GM18519 (cell line): ENCODE measurements at regions not wholly inside any gene's neighbourhood (a gene's known extent, or its start where the extent isn't known, plus 50 kb on each side); places are given as distances from the start of the nearest gene placed in this dataset.

ENCODE experiments used
- ATAC-seq: cut with Tn5 transposase; IDR thresholded peaks from one replicate; pipeline ENCODE4 v1.9.1; 2021; ENCODE audit warnings: mild to moderate bottlenecking, moderate library complexity; ENCODE audit not compliant: unreplicated experiment, low FRiP score

DNA sequence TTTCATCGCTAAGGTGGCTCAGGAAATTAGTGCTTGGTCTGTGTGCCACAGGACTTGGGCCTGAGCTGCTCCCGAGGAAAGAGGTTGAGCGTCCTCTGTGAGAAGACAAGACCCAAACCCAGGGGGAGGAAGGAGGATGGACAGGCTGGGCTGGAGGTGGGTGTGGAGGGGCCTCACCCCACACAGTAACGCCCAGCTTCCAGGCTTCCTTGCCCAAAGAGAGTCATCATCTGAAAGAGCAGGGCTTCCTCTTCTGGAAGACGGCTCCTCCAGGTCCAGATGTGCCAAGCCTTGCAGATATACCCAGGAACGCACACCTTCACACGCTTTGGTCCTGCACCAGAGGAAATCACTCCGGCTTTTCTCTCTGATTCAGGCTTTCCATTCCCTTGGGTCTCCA is 127.8 kb upstream of the MGMT start:
- no peak for ATAC-seq

DNA sequence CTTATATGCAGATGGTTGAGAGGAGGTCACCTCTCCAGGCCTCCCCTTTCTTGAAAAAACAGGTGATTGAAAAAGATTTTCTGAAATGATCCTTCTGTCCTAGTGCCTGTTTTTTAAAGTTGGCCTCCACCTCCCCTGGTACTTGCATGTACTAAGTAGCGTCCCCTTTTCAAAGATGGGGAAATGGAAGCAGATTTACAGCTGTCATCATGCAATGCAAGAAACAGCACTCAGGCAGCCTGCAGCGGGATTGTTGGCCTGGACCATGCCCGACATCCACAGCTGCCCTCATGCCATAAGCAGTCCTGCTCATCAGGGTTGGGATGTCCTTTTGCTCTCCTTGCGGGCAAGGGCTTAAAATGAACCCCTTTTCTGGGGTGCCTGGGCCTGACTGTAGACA is 127.2 kb upstream of the MGMT start:
- ATAC-seq: no peak

DNA sequence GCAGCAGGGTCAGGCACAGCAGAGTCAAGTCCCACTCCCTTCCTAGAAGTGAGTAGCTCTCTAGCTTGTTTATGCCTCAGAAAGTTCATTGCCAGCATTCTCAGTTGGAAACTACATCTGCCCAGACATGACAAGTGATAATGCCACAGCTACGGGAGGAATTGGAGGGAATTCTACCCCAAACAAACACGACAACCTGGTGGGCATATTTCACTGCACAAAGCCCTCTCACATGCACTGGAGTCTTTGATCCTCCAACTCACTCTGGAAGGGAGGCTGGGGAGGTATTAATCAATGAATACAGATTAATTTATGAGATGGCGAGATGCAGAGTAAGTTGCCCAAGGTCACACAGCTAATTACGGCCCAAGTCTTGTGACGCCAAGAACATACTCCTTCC is 126.0 kb upstream of the MGMT start:
- ATAC-seq: no peak

DNA sequence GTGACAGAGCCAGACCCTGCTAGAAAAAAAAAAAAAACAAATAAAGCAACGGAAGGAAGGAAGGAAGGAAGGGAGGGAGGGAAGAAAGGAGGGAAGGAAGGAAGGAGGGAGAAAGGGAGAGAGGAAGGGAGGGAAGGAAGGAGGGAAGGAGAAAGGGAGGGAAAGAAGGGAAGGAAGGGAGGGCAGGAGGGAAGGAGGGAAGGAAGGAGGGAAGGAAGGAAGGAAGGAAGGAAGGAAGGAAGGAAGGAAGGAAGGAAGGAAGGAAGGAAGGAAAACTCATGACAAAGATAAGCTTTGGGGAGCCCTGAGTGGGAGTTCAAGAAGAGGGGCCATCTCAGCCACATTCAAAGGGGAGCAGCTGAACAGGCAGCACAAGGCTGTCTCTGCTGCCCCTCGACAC is 124.7 kb upstream of the MGMT start:
- no peak for ATAC-seq

GRCh38 chr10:129343141-129343540 is 123.9 kb upstream of the MGMT start:
- no peak for ATAC-seq

DNA sequence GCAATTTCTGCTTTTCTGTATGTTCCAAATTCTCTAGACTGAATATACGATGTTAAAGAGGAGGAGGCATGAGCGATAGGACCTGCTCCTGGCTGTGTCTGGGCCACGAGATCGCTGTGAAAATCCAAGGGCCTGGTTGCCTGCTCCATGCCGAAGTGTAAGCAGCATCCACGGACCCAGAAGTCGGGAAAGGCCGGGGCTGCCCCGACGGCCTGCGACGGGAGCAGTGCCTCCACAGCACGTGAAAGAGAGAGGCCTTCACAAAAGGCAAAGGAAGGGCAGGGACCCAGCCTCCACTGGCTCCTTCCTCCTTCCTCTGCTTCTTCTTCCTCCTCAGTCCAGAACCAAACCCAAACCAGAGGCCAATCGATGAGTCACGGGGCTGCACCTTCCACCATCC is 122.9 kb upstream of the MGMT start:
- no peak for ATAC-seq

DNA sequence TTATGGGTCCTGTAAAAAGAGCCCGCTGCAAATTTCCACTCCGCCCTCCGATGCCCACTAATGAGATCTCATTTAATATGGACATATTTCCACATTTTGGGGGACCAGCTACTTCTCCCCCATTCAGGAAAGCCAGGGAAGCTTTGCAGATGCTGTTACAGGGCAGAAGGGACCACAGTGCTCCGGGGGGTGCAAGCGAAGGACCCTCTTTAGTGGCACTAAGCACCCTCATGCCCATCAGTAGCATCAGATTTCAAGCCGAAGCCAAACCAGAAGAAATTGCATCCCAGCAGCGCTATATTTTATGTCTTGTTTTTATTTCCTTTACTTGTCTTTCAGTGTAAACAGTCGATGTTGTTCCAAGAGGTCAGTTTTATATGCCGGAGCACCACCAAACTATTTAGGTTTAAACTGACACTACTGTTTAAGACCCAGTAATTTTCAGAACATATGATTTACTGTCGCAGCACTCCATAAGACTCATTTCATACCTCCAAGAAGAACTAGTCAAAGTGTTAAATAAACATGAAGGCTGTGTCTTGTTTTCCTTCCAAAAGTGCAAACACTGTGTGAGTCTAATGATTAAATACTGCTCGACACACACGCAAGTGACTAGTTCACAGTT is 122.2 kb upstream of the MGMT start:
- no peak for ATAC-seq

- ATAC-seq: no peak
Observed at GRCh38 chr10:129345763-129346162, 121.3 kb upstream of the MGMT start.

DNA sequence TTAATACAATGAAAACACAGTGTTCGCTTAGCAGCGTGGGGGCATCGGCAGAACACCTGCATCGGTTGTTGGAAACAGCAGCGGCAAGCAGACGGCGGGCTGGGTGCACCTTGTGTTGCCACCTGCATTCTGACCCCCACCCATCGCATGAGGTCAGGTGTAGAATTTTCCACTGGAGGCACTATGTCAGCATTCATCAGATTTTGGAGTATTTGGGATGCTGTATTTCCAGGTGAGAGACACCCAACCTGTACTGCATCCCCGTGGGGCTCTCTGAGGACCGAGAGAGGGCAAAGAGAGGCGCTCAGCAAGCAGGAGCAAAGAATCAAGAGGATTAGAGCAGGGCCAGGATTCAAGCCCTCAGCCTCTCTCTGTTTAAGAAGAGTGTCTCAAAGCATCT is 116.4 kb upstream of the MGMT start:
- ATAC-seq: no peak

DNA sequence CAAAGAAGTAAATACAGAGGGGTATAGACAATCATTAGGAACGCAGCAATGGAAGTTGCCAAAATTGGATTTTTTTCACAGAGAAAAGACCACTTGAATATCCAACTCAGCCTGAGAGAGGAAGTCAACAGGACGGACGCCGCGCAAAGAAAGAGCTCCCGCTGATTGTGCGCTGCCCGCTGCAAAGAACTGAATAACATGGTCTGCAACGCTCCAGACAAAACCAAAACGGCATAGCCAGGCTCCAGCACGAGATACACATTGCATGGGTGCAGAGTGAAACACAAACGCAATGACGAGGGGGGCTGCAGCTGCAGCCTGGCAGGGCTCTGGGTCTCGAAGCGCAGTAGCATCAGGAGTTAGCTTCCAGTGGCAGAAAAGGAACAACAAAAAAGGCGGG is 113.9 kb upstream of the MGMT start:
- no peak for ATAC-seq

- ATAC-seq: no peak
Observed at GRCh38 chr10:129360046-129360445, 107.0 kb upstream of the MGMT start.

DNA sequence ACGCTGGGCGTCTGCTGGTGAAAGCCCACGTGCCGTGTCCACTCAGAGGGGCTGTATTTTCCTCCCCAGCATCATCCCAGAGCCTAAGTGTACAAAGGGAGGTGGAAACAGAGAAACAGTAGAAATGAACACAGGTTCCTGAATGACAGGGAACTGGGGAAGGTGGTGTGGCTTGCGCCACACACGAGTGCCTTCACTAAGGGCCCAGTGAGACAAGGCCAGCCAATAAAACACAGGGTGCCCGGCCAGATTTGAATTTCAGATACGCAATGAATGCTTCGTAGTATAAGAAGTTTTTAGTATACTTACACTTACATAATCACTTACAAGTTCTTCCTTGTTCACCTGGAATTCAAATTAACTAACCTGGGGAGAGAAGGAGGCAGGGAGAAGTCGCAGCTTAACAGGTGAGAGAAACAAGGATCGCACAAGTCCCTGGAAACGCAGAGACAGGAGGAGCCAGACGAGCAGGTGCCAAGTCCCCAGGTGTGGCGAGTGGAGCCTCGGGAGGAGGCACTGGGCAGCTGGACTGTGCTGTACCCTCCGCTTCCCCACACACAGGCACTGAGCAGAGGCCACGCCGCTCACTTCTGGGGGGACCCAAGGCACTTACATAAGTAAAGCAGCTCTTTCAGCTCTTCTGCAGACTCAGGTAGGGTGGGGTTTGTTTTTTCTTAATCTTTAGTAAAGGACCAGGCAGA is 105.2 kb upstream of the MGMT start:
- no peak for ATAC-seq

- no peak for ATAC-seq
Observed at GRCh38 chr10:129364949-129365348, 102.1 kb upstream of the MGMT start.

GRCh38 chr10:129365767-129366402 is 101.2 kb upstream of the MGMT start:
- ATAC-seq: no peak

GRCh38 chr10:129366450-129366849 is 100.6 kb upstream of the MGMT start:
- no peak for ATAC-seq

- ATAC-seq: no peak
Observed at GRCh38 chr10:129369566-129369965, 97.5 kb upstream of the MGMT start.

DNA sequence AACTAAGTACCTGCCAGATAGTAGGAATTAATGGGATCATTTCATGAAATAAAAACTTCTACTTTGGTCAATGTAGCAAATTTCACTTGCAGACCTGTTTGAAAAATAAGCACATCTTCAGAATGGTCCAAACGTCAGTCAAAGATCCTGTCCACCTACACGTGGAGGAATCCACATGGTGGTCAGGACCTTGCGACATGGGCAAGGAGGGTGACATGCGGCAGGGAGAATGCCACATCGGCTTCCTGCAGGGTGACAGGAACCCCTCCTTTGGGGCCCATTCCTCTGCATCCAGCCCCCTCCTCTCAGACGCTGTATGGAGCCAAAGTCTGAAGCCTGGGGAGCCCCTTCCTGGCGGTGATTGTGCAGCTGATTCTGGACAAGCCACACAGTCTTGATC is 95.5 kb upstream of the MGMT start:
- no peak for ATAC-seq

DNA sequence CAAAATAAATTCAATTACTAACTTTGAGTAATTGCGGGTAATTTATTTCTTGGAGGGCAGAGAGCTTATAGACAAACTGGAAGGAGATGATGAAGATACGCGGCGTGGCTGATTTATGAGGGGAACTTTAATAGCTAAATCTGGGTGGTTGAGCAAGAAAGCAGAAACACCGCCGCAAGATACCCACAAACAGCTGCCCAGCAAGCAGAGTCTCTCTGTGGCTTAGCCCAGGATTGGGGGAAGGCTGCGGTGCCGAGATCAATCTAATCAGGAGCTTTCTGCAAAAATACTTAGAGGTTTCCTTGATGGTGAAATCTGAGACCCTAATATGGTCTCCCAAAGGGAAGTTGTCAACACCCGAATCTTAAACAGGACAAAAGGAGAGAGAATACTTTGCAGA is 94.9 kb upstream of the MGMT start:
- no peak for ATAC-seq

GRCh38 chr10:129373231-129373630 is 93.8 kb upstream of the MGMT start:
- ATAC-seq: no peak

DNA sequence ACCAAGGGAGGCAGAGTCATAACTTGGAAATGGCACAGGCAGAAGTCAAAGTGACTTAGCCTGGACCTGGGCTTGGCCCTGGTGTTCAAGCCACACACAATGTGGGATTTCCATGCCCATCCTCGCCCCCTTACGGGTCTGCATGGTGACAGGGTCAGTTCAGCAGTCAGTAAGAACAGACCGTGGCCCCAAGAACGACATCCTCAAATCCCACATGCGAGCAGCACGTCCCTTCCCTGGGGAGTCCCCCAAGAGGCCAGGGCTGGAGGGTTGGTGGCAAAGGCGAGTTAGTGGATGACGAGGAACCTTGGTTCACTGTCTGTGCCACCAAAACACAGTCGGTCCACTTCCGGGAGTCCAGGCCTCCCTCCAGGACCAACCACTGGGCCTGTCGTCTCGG is 93.3 kb upstream of the MGMT start:
- no peak for ATAC-seq

GRCh38 chr10:129375171-129375570 is 91.9 kb upstream of the MGMT start:
- no peak for ATAC-seq

DNA sequence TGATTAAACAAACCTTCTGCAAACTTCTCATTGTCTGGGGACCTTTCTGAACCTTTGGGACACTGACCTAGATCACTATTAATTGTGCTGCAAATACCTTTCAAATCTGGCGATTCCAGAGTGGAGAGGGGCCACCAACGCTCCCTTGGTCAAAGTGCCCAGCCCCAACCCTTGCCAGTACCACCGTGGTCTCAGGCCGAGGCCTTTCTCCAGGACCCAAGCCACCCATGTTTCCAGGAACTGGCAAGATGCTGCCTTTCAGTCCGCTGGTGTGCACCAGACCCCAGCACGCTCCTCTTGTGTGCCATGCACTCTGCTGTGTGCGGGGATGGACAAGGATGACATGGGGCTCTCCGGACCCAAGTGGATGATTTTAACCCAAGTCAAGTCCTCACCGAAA is 91.1 kb upstream of the MGMT start:
- ATAC-seq: no peak
